ENCODE measurements at regions not wholly inside any gene's neighbourhood (a gene's known extent, or its start where the extent isn't known, plus 50 kb on each side); places are given as distances from the start of the nearest gene placed in this dataset.

- no peak for DNase-seq (ENCODE audit: low read depth in 1 of 2, low spot score in 1 of 2)
These were observed 167.9 kb upstream of the CTNNB1 start for GRCh38 chr3:41031401-41031800.

GRCh38 chr3:41033956-41034519, 165.3 kb upstream of the CTNNB1 start:
- DNase-seq (ENCODE audit: low read depth in 1 of 2, low spot score in 1 of 2) = no peak

GRCh38 chr3:41035456-41036022, 163.8 kb upstream of the CTNNB1 start:
- DNase-seq (ENCODE audit: low read depth in 1 of 2, low spot score in 1 of 2) = no peak

GRCh38 chr3:41037651-41038334, 161.5 kb upstream of the CTNNB1 start:
- DNase-seq (ENCODE audit: low read depth in 1 of 2, low spot score in 1 of 2) = no peak

GRCh38 chr3:41040256-41040655, 159.0 kb upstream of the CTNNB1 start:
- no peak for DNase-seq (ENCODE audit: low read depth in 1 of 2, low spot score in 1 of 2)

GRCh38 chr3:41041462-41041861, 157.8 kb upstream of the CTNNB1 start:
- no peak for DNase-seq (ENCODE audit: low read depth in 1 of 2, low spot score in 1 of 2)

- DNase-seq (ENCODE audit: low read depth in 1 of 2, low spot score in 1 of 2) = no peak
These were observed 157.4 kb upstream of the CTNNB1 start for GRCh38 chr3:41041899-41042298.

GRCh38 chr3:41044523-41044922, 154.8 kb upstream of the CTNNB1 start:
- no peak for DNase-seq (ENCODE audit: low read depth in 1 of 2, low spot score in 1 of 2)

- DNase-seq (ENCODE audit: low read depth in 1 of 2, low spot score in 1 of 2) = no peak
These were observed 153.8 kb upstream of the CTNNB1 start for GRCh38 chr3:41045491-41045890.

- DNase-seq (ENCODE audit: low read depth in 1 of 2, low spot score in 1 of 2) = no peak
These were observed 149.2 kb upstream of the CTNNB1 start for GRCh38 chr3:41050144-41050543.

GRCh38 chr3:41053220-41053619, 146.1 kb upstream of the CTNNB1 start:
- no peak for DNase-seq (ENCODE audit: low read depth in 1 of 2, low spot score in 1 of 2)

- no peak for DNase-seq (ENCODE audit: low read depth in 1 of 2, low spot score in 1 of 2)
These were observed 139.2 kb upstream of the CTNNB1 start for GRCh38 chr3:41060106-41060505.

- no peak for DNase-seq (ENCODE audit: low read depth in 1 of 2, low spot score in 1 of 2)
These were observed 135.2 kb upstream of the CTNNB1 start for GRCh38 chr3:41064070-41064469.

- DNase-seq (ENCODE audit: low read depth in 1 of 2, low spot score in 1 of 2) = no peak
These were observed 134.8 kb upstream of the CTNNB1 start for GRCh38 chr3:41064526-41064925.

GRCh38 chr3:41065340-41065739, 134.0 kb upstream of the CTNNB1 start:
- no peak for DNase-seq (ENCODE audit: low read depth in 1 of 2, low spot score in 1 of 2)

GRCh38 chr3:41073190-41073589, 126.1 kb upstream of the CTNNB1 start:
- no peak for DNase-seq (ENCODE audit: low read depth in 1 of 2, low spot score in 1 of 2)

- DNase-seq (ENCODE audit: low read depth in 1 of 2, low spot score in 1 of 2) = no peak
These were observed 123.3 kb upstream of the CTNNB1 start for GRCh38 chr3:41075975-41076374.

GRCh38 chr3:41076399-41076798, 122.9 kb upstream of the CTNNB1 start:
- DNase-seq (ENCODE audit: low read depth in 1 of 2, low spot score in 1 of 2) = no peak

GRCh38 chr3:41080141-41080540, 119.2 kb upstream of the CTNNB1 start:
- DNase-seq (ENCODE audit: low read depth in 1 of 2, low spot score in 1 of 2) = no peak

GRCh38 chr3:41088882-41089281, 110.4 kb upstream of the CTNNB1 start:
- no peak for DNase-seq (ENCODE audit: low read depth in 1 of 2, low spot score in 1 of 2)

- no peak for DNase-seq (ENCODE audit: low read depth in 1 of 2, low spot score in 1 of 2)
These were observed 109.7 kb upstream of the CTNNB1 start for GRCh38 chr3:41089566-41089965.

GRCh38 chr3:41092844-41093243, 106.5 kb upstream of the CTNNB1 start:
- DNase-seq (ENCODE audit: low read depth in 1 of 2, low spot score in 1 of 2) = no peak

GRCh38 chr3:41093476-41093875, 105.8 kb upstream of the CTNNB1 start:
- DNase-seq (ENCODE audit: low read depth in 1 of 2, low spot score in 1 of 2) = no peak
